OCI-LY1 (cell line): ENCODE measurements at regions not wholly inside any gene's neighbourhood (a gene's known extent, or its start where the extent isn't known, plus 50 kb on each side); places are given as distances from the start of the nearest gene placed in this dataset.

Source experiments
- H2AFZ ChIP-seq: fragments of 200-600 bp; sonication (generic), shearing (Covaris generic); 2 replicates; pipeline ENCODE4 v1.6.0; 2014; ENCODE audit warnings: antibody characterized with exemption, mild to moderate bottlenecking, low read length
- H3F3A ChIP-seq: fragments of 200-600 bp; sonication (generic), shearing (Covaris generic); 2 replicates; pipeline ENCODE4 v1.6.0; 2014; ENCODE audit warnings: mild to moderate bottlenecking, antibody characterized with exemption, low read length, moderate library complexity; ENCODE audit not compliant: insufficient read depth
- H3K27ac ChIP-seq: fragments of 200-600 bp; sonication (generic); 2 replicates; pipeline ENCODE4 v1.5.1; 2014; ENCODE audit warnings: low read length, mixed run types, mild to moderate bottlenecking, low read depth; ENCODE audit not compliant: poor library complexity, severe bottlenecking
- H3K27me3 ChIP-seq: fragments of 200-600 bp; sonication (generic); 2 replicates; pipeline ENCODE4 v1.6.0; 2014; ENCODE audit warnings: antibody characterized with exemption, mild to moderate bottlenecking, low read length, moderate library complexity; ENCODE audit not compliant: insufficient read depth
- H3K36me3 ChIP-seq: fragments of 200-600 bp; sonication (generic); 2 replicates; pipeline ENCODE4 v1.6.1; 2014; ENCODE audit warnings: mild to moderate bottlenecking, antibody characterized with exemption, low read length, moderate library complexity, mixed read lengths; ENCODE audit not compliant: insufficient read depth
- H3K4me1 ChIP-seq: fragments of 200-600 bp; sonication (generic); 2 replicates; pipeline ENCODE4 v1.5.1; 2014; ENCODE audit warnings: mild to moderate bottlenecking, low read length, moderate library complexity; ENCODE audit not compliant: insufficient read depth, severe bottlenecking
- H3K4me2 ChIP-seq: fragments of 200-600 bp; sonication (generic), shearing (Covaris generic); 2 replicates; pipeline ENCODE4 v1.6.1; 2014; ENCODE audit warnings: low read length
- H3K4me3 ChIP-seq: fragments of 200-600 bp; sonication (generic); 2 replicates; pipeline ENCODE4 v1.5.1; 2014; ENCODE audit warnings: low read length, low read depth, mild to moderate bottlenecking, mixed read lengths; ENCODE audit not compliant: poor library complexity, severe bottlenecking
- H3K79me2 ChIP-seq: fragments of 200-600 bp; shearing (Covaris generic); 2 replicates; pipeline ENCODE4 v1.6.1; 2016; ENCODE audit warnings: mixed run types, low read length, mixed read lengths; ENCODE audit not compliant: insufficient read depth
- H3K9ac ChIP-seq: fragments of 200-600 bp; sonication (generic), shearing (Covaris generic); 2 replicates; pipeline ENCODE4 v1.6.1; 2014; ENCODE audit warnings: mild to moderate bottlenecking, low read length, mixed read lengths
- H3K9me2 ChIP-seq: fragments of 200-600 bp; sonication (generic), shearing (Covaris generic); 2 replicates; pipeline ENCODE4 v1.6.1; 2014; ENCODE audit warnings: low read depth, mild to moderate bottlenecking, low read length, mixed read lengths
- H3K9me3 ChIP-seq: fragments of 200-600 bp; shearing (Covaris generic); 2 replicates; pipeline ENCODE4 v1.6.1; 2014; ENCODE audit warnings: low read length, mixed read lengths
- H4K20me1 ChIP-seq: fragments of 200-600 bp; sonication (generic), shearing (Covaris generic); 2 replicates; pipeline ENCODE4 v1.6.0; 2016; ENCODE audit warnings: mild to moderate bottlenecking, low read length; ENCODE audit not compliant: insufficient read depth
- CTCF ChIP-seq: fragments of 200-600 bp; sonication (generic), shearing (Covaris generic); IDR thresholded peaks from 2 replicates; pipeline ENCODE4 v1.5.1; 2017; ENCODE audit warnings: mild to moderate bottlenecking, antibody characterized with exemption, low read length, moderate library complexity, mixed read lengths
- EZH2 ChIP-seq: fragments of 200-600 bp; sonication (generic), shearing (Covaris generic); IDR thresholded peaks from 2 replicates; pipeline ENCODE4 v1.8.0; 2017; ENCODE audit warnings: borderline replicate concordance, mixed run types, mild to moderate bottlenecking, antibody characterized with exemption, low read length, moderate library complexity, mixed read lengths

- no peak overlapping the region for H2AFZ ChIP-seq
- H3K36me3 ChIP-seq: no peaks in the 10 kb centered on the region
- TF ChIP-seq CTCF (no peak), EZH2 (no peak)
Measured at GRCh38 chr13:33531484-33531883, 245.9 kb upstream of the STARD13 start.

GRCh38 chr13:33535061-33535460 lies 249.5 kb upstream of the STARD13 start:
- H3K4me2 ChIP-seq: no peak overlapping the region
- H3K9me3 ChIP-seq: no peaks in the 10 kb centered on the region
- no peaks in the 10 kb centered on the region for H3K27me3 ChIP-seq
- H3K4me3 ChIP-seq: no peak overlapping the region
- no peaks in the 10 kb centered on the region for H3F3A ChIP-seq
- no peaks in the 10 kb centered on the region; the same call in 1 of the 2 replicates for H3K36me3 ChIP-seq
- no peaks in the 10 kb centered on the region for H4K20me1 ChIP-seq
- H2AFZ ChIP-seq: no peak overlapping the region
- TF ChIP-seq CTCF: no peak
- no peak for TF ChIP-seq EZH2
- H3K9ac ChIP-seq: no peak overlapping the region
- no peaks in the 10 kb centered on the region for H3K79me2 ChIP-seq
- H3K27ac ChIP-seq: no peak overlapping the region
- H3K4me1 ChIP-seq: no peaks in the 10 kb centered on the region
- no peaks in the 10 kb centered on the region for H3K9me2 ChIP-seq

More at GRCh38 chr13:33531484-33531883, 245.9 kb upstream of the STARD13 start:
- Histone ChIP-seq H3K79me2 (no peaks in the 10 kb centered on the region), H3K9ac (no peak overlapping the region), H4K20me1 (no peaks in the 10 kb centered on the region), H3K4me3 (no peak overlapping the region), H3F3A (no peaks in the 10 kb centered on the region), H3K27me3 (no peaks in the 10 kb centered on the region), H3K4me1 (peaks cover 3% of the 10 kb centered on the region), H3K4me2 (no peak overlapping the region), H3K9me3 (no peaks in the 10 kb centered on the region), H3K27ac (no peak overlapping the region), H3K9me2 (no peaks in the 10 kb centered on the region)

- H3K9ac ChIP-seq: no peak overlapping the region
- no peak overlapping the region for H3K4me2 ChIP-seq
- no peaks in the 10 kb centered on the region for H4K20me1 ChIP-seq
- H3K27me3 ChIP-seq: no peaks in the 10 kb centered on the region
- peaks cover 7% of the 10 kb centered on the region for H3K4me1 ChIP-seq
- no peaks in the 10 kb centered on the region for H3K79me2 ChIP-seq
- H3K36me3 ChIP-seq: no peaks in the 10 kb centered on the region; the same call in 1 of the 2 replicates
- no peak overlapping the region for H3K4me3 ChIP-seq
- no peaks in the 10 kb centered on the region for H3K9me2 ChIP-seq
- H3F3A ChIP-seq: no peaks in the 10 kb centered on the region
- no peaks in the 10 kb centered on the region for H3K9me3 ChIP-seq
- H3K27ac ChIP-seq: no peak overlapping the region
- no peak for TF ChIP-seq CTCF
- TF ChIP-seq EZH2: no peak
- H2AFZ ChIP-seq: no peak overlapping the region
Measured at GRCh38 chr13:33536601-33537000, 251.0 kb upstream of the STARD13 start.
